ENCODE measurements at regions not wholly inside any gene's neighbourhood (a gene's known extent, or its start where the extent isn't known, plus 50 kb on each side); places are given as distances from the start of the nearest gene placed in this dataset.

DNA sequence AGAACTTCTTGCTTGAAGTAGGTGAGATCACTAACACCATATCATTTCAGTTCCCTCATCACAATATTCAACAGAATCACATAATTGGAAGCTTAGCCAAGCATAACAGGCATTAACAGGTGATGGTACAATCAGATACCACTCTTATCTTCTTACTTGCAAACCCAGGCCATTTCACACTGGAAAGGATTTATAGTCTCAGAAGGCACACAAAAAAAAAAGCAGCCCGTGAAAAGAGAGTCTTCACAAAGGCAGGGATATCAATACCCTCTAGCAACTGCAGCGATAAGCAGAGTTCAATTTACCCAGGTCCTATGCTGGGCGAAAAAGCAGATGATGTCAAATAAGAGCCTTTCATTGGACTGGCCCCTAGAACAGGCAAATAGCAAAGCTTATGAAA lies 1082.4 kb downstream of the XPNPEP1 start:
- TF ChIP-seq MXI1 (conservative IDR thresholded peaks at IDR 0.05; ENCODE audit: poor library complexity, severe bottlenecking) (no peak), SMC3 (conservative IDR thresholded peaks at IDR 0.05; ENCODE audit: poor library complexity) (no peak), CTCF (IDR thresholded peaks at IDR 0.05; ENCODE audit: poor library complexity, severe bottlenecking) (no peak), TAF1 (IDR thresholded peaks at IDR 0.05; ENCODE audit: low read depth) (no peak), POLR2AphosphoS5 (IDR thresholded peaks at IDR 0.05) (no peak), RAD21 (conservative IDR thresholded peaks at IDR 0.05) (no peak), EZH2 (IDR thresholded peaks at IDR 0.05; ENCODE audit: borderline replicate concordance, insufficient read depth, low read length, poor library complexity, severe bottlenecking) (no peak), EP300 (conservative IDR thresholded peaks at IDR 0.05; ENCODE audit: poor library complexity, severe bottlenecking) (no peak), REST (IDR thresholded peaks at IDR 0.05; ENCODE audit: borderline replicate concordance) (no peak)
